GM18870 (cell line): ENCODE measurements at regions not wholly inside any gene's neighbourhood (a gene's known extent, or its start where the extent isn't known, plus 50 kb on each side); places are given as distances from the start of the nearest gene placed in this dataset.
"Not testable (repeated sequence)": the region's sequence is repeated elsewhere in the genome, so short reads cannot be mapped to it uniquely, and the experiment has no call there.

Source experiments
- ATAC-seq: cut with Tn5 transposase; IDR thresholded peaks from one replicate; pipeline ENCODE4 v1.9.1; 2021; ENCODE audit warnings: moderate library complexity; ENCODE audit not compliant: unreplicated experiment

- ATAC-seq: no peak
Observed at GRCh38 chr3:86887876-86888275, 103.1 kb downstream of the VGLL3 start.

- ATAC-seq: no peak
Observed at GRCh38 chr3:86880066-86880465, 110.9 kb downstream of the VGLL3 start.

- not testable (repeated sequence) for ATAC-seq
Observed at GRCh38 chr3:86876504-86877181, 114.3 kb downstream of the VGLL3 start.

- ATAC-seq: not testable (repeated sequence)
Observed at GRCh38 chr3:86874790-86875189, 116.2 kb downstream of the VGLL3 start.

GRCh38 chr3:86869566-86869965, 121.4 kb downstream of the VGLL3 start:
- no peak for ATAC-seq

- ATAC-seq: no peak
Observed at GRCh38 chr3:86867982-86868381, 123.0 kb downstream of the VGLL3 start.

DNA sequence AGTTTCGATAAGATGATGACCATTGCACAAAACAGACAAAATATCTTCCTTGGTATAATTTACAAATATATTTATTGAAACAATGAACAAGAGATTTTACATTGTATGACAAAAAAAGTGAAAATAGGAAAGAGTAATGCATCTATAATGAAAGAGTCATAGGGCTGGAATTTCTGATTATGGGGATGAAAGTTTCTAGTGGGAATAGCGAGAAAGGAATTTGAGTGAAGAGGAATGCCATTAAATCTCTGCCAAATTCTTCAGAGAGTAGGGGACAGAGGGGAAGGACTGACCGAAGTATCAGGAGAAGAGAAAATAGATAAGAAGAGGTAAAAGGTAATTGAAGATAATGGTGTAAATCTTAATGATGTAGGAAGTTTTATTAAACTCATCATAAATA, 125.4 kb downstream of the VGLL3 start:
- ATAC-seq: no peak

GRCh38 chr3:86856711-86857110, 134.2 kb downstream of the VGLL3 start:
- no peak for ATAC-seq

DNA sequence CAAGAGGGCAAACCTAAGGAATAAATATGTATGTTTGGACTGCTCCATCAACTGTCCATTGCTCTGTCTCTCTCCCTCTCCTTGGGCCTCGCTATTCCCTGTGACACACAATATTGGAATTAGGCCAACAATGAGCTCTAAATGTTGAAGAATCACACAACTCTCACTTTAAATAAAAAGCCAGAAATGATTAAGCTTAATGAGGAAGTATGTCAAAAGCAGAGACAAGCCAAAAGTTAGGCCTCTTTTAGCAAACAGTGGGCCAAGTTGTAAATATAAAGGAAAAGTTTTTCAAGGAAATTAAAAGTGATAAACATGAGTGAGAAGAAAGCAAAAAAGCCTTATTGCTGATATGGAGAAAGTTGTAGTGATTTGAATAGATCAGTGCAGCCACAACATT, 141.0 kb downstream of the VGLL3 start:
- no peak for ATAC-seq

GRCh38 chr3:86845726-86846125, 145.2 kb downstream of the VGLL3 start:
- no peak for ATAC-seq

- no peak for ATAC-seq
Observed at GRCh38 chr3:86838927-86839326, 152.0 kb downstream of the VGLL3 start.

GRCh38 chr3:86837871-86838270, 153.1 kb downstream of the VGLL3 start:
- no peak for ATAC-seq

GRCh38 chr3:86830566-86830965, 160.4 kb downstream of the VGLL3 start:
- no peak for ATAC-seq

- ATAC-seq: no peak
Observed at GRCh38 chr3:86828751-86829150, 162.2 kb downstream of the VGLL3 start.

DNA sequence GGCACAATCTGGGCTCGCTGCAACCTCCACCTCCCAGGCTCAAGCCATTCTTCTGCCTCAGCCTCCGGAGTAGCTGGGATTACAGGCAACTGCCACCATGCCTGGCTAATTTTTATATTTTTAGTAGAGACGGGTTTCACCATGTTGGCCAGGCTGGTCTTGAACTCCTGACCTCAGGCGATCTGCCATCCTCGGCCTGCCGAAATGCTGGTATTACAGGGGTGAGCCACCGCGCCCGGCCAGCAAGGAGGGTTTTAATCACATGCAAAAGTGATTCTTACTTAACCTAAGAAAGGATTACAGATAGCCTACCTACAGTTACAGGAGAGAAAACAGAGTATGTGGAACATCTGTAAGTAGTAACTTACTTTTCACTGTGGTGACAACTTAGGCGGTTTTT, 163.4 kb downstream of the VGLL3 start:
- ATAC-seq: not testable (repeated sequence)

GRCh38 chr3:86826292-86826691, 164.7 kb downstream of the VGLL3 start:
- ATAC-seq: no peak

DNA sequence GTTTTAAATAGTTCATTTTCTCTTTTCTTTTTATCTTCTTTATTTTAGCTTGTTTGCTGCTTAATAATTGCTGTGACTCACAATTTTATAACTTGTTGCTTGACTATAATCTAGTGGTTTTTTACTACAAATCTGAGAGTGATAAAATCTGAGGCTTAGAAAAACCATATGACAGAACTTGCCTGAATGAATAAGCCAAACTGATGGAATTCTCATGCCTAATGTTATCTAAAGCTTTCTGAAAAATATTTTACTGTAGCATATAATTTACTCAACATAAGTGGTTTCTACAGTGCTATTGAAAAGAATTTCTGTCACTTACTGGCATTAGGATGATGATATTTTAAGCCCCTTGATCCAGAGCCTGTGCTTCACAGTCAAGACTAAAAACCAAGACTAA, 175.1 kb downstream of the VGLL3 start:
- ATAC-seq: no peak

GRCh38 chr3:86814918-86815655, 175.9 kb downstream of the VGLL3 start:
- no peak for ATAC-seq

GRCh38 chr3:86814321-86814720, 176.6 kb downstream of the VGLL3 start:
- no peak for ATAC-seq

GRCh38 chr3:86801921-86802320, 189.0 kb downstream of the VGLL3 start:
- no peak for ATAC-seq

DNA sequence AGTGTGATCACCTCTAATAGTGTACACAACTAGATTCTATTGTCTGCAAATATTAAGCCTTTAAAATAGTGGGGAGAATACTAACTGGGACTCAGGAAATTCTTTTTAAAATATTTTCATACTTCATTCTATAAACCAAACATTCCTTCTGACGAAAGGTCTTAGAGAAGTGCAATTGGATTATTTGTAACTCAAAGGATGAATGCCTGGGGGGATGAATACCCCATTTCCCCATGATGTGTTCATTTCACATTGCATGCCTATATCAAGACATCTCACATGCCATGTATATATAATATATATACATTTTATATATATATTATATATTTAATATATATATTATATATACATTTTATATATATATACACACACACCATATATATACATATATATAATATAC, 189.9 kb downstream of the VGLL3 start:
- no peak for ATAC-seq

- no peak for ATAC-seq
Observed at GRCh38 chr3:86800116-86800515, 190.8 kb downstream of the VGLL3 start.

GRCh38 chr3:86797946-86798345, 193.0 kb downstream of the VGLL3 start:
- no peak for ATAC-seq
